Spleen (tissue), 11 donors: ENCODE measurements at regions not wholly inside any gene's neighbourhood (a gene's known extent, or its start where the extent isn't known, plus 50 kb on each side); places are given as distances from the start of the nearest gene placed in this dataset.
A peak's percentile ranks its signal among the peaks of the same experiment; 100 is the strongest.

Experiments
- DNase-seq: peaks from one replicate; pipeline ENCODE4 v3.0.0-alpha.2; 2020
- H3K27ac ChIP-seq, 8 donors: fragments of 200-600 bp; sonication (generic) in 7 of 8; 1 replicate in 4 of 8; 2 replicates in 4 of 8; pipeline versions ENCODE4 v1.5.0 to v1.8.0; 2016 to 2021; ENCODE audit warnings: inconsistent platforms in 4 of 8, mild to moderate bottlenecking in 4 of 8, moderate library complexity in 1 of 8
- H3K27me3 ChIP-seq, 7 donors: fragments of 200-600 bp; sonication (generic) in 6 of 7; replicated peaks in 1 of 7; 1 replicate in 4 of 7; 2 replicates in 3 of 7; pipeline versions ENCODE4 v1.5.0 to v1.8.0; 2016 to 2021; ENCODE audit warnings: inconsistent platforms in 3 of 7, mild to moderate bottlenecking in 1 of 7
- H3K36me3 ChIP-seq, 6 donors: fragments of 200-600 bp; sonication (generic) in 5 of 6; 1 replicate in 4 of 6; 2 replicates in 2 of 6; pipeline versions ENCODE4 v1.5.0 to v1.8.0; 2016 to 2021; ENCODE audit warnings: inconsistent platforms in 2 of 6
- H3K4me1 ChIP-seq, 6 donors: fragments of 200-600 bp; sonication (generic) in 5 of 6; 1 replicate in 3 of 6; 2 replicates in 3 of 6; pipeline versions ENCODE4 v1.5.0 to v1.8.0; 2016 to 2021; ENCODE audit warnings: inconsistent platforms in 3 of 6
- H3K4me3 ChIP-seq, 8 donors: fragments of 200-600 bp; sonication (generic) in 7 of 8; 1 replicate in 4 of 8; 2 replicates in 4 of 8; pipeline versions ENCODE4 v1.5.0 to v1.8.0; 2016 to 2021; ENCODE audit warnings: inconsistent platforms in 4 of 8, mild to moderate bottlenecking in 4 of 8, moderate library complexity in 2 of 8
- H3K9me3 ChIP-seq, 8 donors: fragments of 200-600 bp; sonication (generic) in 7 of 8; 1 replicate in 4 of 8; 2 replicates in 4 of 8; pipeline versions ENCODE4 v1.5.0 to v1.8.0; 2016 to 2021; ENCODE audit warnings: inconsistent platforms in 4 of 8
- CTCF ChIP-seq, 11 experiments: fragments of 200-600 bp in 7 of 11; fragments of 450-650 bp in 4 of 11; sonication (generic) in 4 of 11; IDR thresholded peaks in 8 of 11; conservative IDR thresholded peaks in 3 of 11; 1 replicate in 7 of 11; 2 replicates in 4 of 11; pipeline versions ENCODE4 v1.4.0 to v1.8.0; 2016 to 2021; ENCODE audit warnings: antibody characterized with exemption in 11 of 11, inconsistent platforms in 4 of 11, mild to moderate bottlenecking in 1 of 11
- POLR2A ChIP-seq, 3 donors: fragments of 450-650 bp; IDR thresholded peaks; one replicate each; pipeline ENCODE4 v1.5.1; 2017; ENCODE audit warnings: antibody characterized with exemption in 3 of 3, mild to moderate bottlenecking in 1 of 3
- POLR2AphosphoS5 ChIP-seq, 3 donors: sonication (generic); formaldehyde crosslinking; IDR thresholded peaks; one replicate each; pipeline ENCODE4 v1.5.1; 2017; ENCODE audit warnings: antibody characterized with exemption in 3 of 3
- WGBS, 5 donors: extraction: QIAGEN DNeasy Blood & Tissue Kit in 3 of 5; methylation state at CpG; one replicate each; pipeline versions ENCODE4 v1.1.5 to v1.1.7; 2013 to 2018; 5-methylcytosine and 5-hydroxymethylcytosine counted together
- intact Hi-C: fragments of 100-400 bp; cut with DNase I; formaldehyde crosslinking; loops from one replicate; pipeline ENCODE4 v1.15.0; 2023; ENCODE audit warnings: low total_unique reads
- donor health status: healthy with polysubstance abuse.
- donor health status: DM: no; HTN: no; CAD: no; lungs with moderate emphysema.
- donor health status: DM: no; HTN: no; CAD: no.
- donor health status: Bipolar disorder and iron deficiency.
- donor health status: healthy.
- donor health status: DM: no; HTN: no; CAD: no.
- donor health status: DM: yes; HTN: yes; CAD: no.

- Histone ChIP-seq H3K27ac (peak overlapping the region in 1 of 8 donors; percentile 30), H3K4me3 (no peak overlapping the region), H3K4me1 (peaks cover 0 to 11% (median 2%) of the 10 kb centered on the region in 6 donors), H3K9me3 (peaks cover 0 to 5% (median 0%) of the 10 kb centered on the region in 8 donors), H3K36me3 (no peaks in the 10 kb centered on the region), H3K27me3 (peaks cover 0 to 23% (median 0%) of the 10 kb centered on the region in 7 donors)
- 62 to 78% (median 70%) methylated on average over 11 of the region's 11 CpGs for WGBS, 5 donors
- intact Hi-C loops = no loop called here
- no peak for DNase-seq
- TF ChIP-seq POLR2AphosphoS5 (IDR thresholded peaks at IDR 0.05) = no peak
- no peak for TF ChIP-seq CTCF (IDR thresholded peaks at IDR 0.05 in 8 of 11, conservative IDR thresholded peaks at IDR 0.05 in 3 of 11)
- no peak for TF ChIP-seq POLR2A (IDR thresholded peaks at IDR 0.05)
These were observed 146.6 kb upstream of the WNT4 start for GRCh38 chr1:22289307-22289995.

GRCh38 chr1:22290157-22290556 lies 147.3 kb upstream of the WNT4 start:
- TF ChIP-seq POLR2A (IDR thresholded peaks at IDR 0.05) (no peak), POLR2AphosphoS5 (IDR thresholded peaks at IDR 0.05) (no peak), CTCF (IDR thresholded peaks at IDR 0.05 in 8 of 11, conservative IDR thresholded peaks at IDR 0.05 in 3 of 11) (no peak)
- Histone ChIP-seq H3K36me3 (no peaks in the 10 kb centered on the region), H3K27ac (peak overlapping the region in 1 of 8 donors; percentile 30), H3K4me1 (peaks cover 0 to 11% (median 2%) of the 10 kb centered on the region in 6 donors), H3K9me3 (peaks cover 0 to 9% (median 0%) of the 10 kb centered on the region in 8 donors), H3K4me3 (no peak overlapping the region), H3K27me3 (peaks cover 0 to 31% (median 0%) of the 10 kb centered on the region in 7 donors)
- 66 to 91% (median 82%) methylated on average over 8 of the region's 8 CpGs for WGBS, 5 donors
- intact Hi-C loops = no loop called here
- DNase-seq = no peak

GRCh38 chr1:22290611-22291010 lies 147.7 kb upstream of the WNT4 start:
- no peak for TF ChIP-seq CTCF (IDR thresholded peaks at IDR 0.05 in 8 of 11, conservative IDR thresholded peaks at IDR 0.05 in 3 of 11)
- no peak for TF ChIP-seq POLR2AphosphoS5 (IDR thresholded peaks at IDR 0.05)
- no peak for TF ChIP-seq POLR2A (IDR thresholded peaks at IDR 0.05)
- 79 to 88% (median 84%) methylated on average over 9 of the region's 9 CpGs for WGBS, 5 donors
- peaks cover 0 to 9% (median 0%) of the 10 kb centered on the region in 8 donors for H3K9me3 ChIP-seq
- H3K27ac ChIP-seq = no peak overlapping the region
- H3K4me3 ChIP-seq = no peak overlapping the region
- DNase-seq = no peak
- intact Hi-C loops = no loop called here
- peaks cover 0 to 34% (median 0%) of the 10 kb centered on the region in 7 donors for H3K27me3 ChIP-seq
- peaks cover 0 to 11% (median 2%) of the 10 kb centered on the region in 6 donors for H3K4me1 ChIP-seq
- H3K36me3 ChIP-seq = no peaks in the 10 kb centered on the region

GRCh38 chr1:22291057-22291456 lies 148.2 kb upstream of the WNT4 start:
- intact Hi-C loops = no loop called here
- Histone ChIP-seq H3K4me1 (peaks cover 0 to 11% (median 2%) of the 10 kb centered on the region in 6 donors), H3K27ac (no peak overlapping the region), H3K27me3 (peaks cover 0 to 38% (median 0%) of the 10 kb centered on the region in 7 donors), H3K9me3 (peaks cover 0 to 9% (median 0%) of the 10 kb centered on the region in 8 donors), H3K4me3 (no peak overlapping the region), H3K36me3 (no peaks in the 10 kb centered on the region)
- no peak for TF ChIP-seq POLR2A (IDR thresholded peaks at IDR 0.05)
- no peak for TF ChIP-seq CTCF (IDR thresholded peaks at IDR 0.05 in 8 of 11, conservative IDR thresholded peaks at IDR 0.05 in 3 of 11)
- TF ChIP-seq POLR2AphosphoS5 (IDR thresholded peaks at IDR 0.05) = no peak
- 64 to 88% (median 70%) methylated on average over 6 of the region's 6 CpGs for WGBS, 5 donors
- no peak for DNase-seq
